Activated CD4-positive, alpha-beta T cell treated with anti-CD3 and anti-CD28 coated beads for 36 hours (primary cell): ENCODE measurements at regions not wholly inside any gene's neighbourhood (a gene's known extent, or its start where the extent isn't known, plus 50 kb on each side); places are given as distances from the start of the nearest gene placed in this dataset.

Source experiments
- ATAC-seq: fragments of 200-7000 bp; cut with Tn5 transposase; one replicate; pipeline ENCODE4 v1.10.0; 2021; ENCODE audit warnings: mild to moderate bottlenecking, moderate library complexity
- CTCF ChIA-PET: fragments of 350-600 bp; sonication (Branson Sonifier 250); formaldehyde crosslinking; loops from one replicate; lab custom pipeline; 2021; ENCODE audit warnings: antibody characterized with exemption; lab: Charles Lee
- POLR2A ChIA-PET: fragments of 350-600 bp; sonication (Branson Sonifier 250); formaldehyde crosslinking; loops from one replicate; lab custom pipeline; 2021; ENCODE audit warnings: antibody characterized with exemption, inconsistent platforms; lab: Charles Lee
- DNase-seq: peaks from one replicate; pipeline ENCODE4 v3.0.0-alpha.2; 2020
- H3K27ac Mint-ChIP-seq: one replicate; pipeline ENCODE4 v1.8.0; 2021; ENCODE audit warnings: mixed read lengths
- H3K27me3 Mint-ChIP-seq: one replicate; pipeline ENCODE4 v1.8.0; 2021; ENCODE audit warnings: mixed read lengths
- H3K36me3 Mint-ChIP-seq: one replicate; pipeline ENCODE4 v1.8.0; 2021; ENCODE audit warnings: low read depth, mixed read lengths
- H3K4me1 Mint-ChIP-seq: one replicate; pipeline ENCODE4 v1.8.0; 2021; ENCODE audit warnings: mixed read lengths
- H3K4me3 Mint-ChIP-seq: one replicate; pipeline ENCODE4 v1.8.0; 2021; ENCODE audit warnings: mild to moderate bottlenecking, moderate library complexity, mixed read lengths
- H3K9me3 Mint-ChIP-seq: one replicate; pipeline ENCODE4 v1.8.0; 2021; ENCODE audit warnings: low read depth, mixed read lengths
- intact Hi-C, 2 experiments: fragments of 100-400 bp; cut with DNase I in 1 of 2; cut with micrococcal nuclease in 1 of 2; formaldehyde crosslinking; loops; one replicate each; pipeline versions ENCODE4 v1.14.2 to v1.15.1; 2022 to 2024; cut with DNase I, micrococcal nuclease

DNA sequence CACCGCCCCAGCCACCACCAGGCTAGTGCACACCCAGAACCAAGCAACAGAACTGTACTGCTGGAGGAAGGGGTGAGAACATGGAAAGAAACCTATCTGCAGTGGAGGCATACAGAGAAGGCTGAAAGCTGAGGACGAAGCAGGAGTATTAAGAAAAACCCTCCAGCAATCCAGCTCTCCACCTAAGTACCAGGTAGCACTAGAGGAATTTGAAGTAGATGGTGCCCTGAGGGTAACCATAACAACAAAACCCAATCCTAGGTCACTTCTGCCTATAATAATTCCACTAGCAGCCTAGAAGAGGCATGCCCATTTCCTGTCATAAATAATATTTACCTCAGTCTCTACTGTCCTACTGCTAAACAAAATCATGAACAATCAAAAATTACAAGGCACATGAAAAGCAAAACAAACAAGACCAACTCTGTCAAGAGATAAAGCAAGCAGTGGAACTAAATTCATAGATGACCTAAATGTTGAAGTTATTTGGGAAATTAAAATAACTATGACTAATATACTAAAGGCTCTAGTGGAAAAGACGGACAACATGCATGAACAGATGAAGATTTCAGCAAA is 51.1 kb downstream of the HYCC1 start:
- DNase-seq: no peak
- CTCF ChIA-PET: no interaction called here
- no peaks in the 10 kb centered on the region for H3K4me1 Mint-ChIP-seq
- peaks cover 11% of the 10 kb centered on the region for H3K36me3 Mint-ChIP-seq
- ATAC-seq: no peak
- H3K9me3 Mint-ChIP-seq: no peaks in the 10 kb centered on the region
- intact Hi-C loops: no loop called here
- no peak overlapping the region for H3K4me3 Mint-ChIP-seq
- no peak overlapping the region for H3K27ac Mint-ChIP-seq
- no peaks in the 10 kb centered on the region for H3K27me3 Mint-ChIP-seq
- POLR2A ChIA-PET: no interaction called here

- no peaks in the 10 kb centered on the region for H3K9me3 Mint-ChIP-seq
- POLR2A ChIA-PET: no interaction called here
- intact Hi-C loops: no loop called here
- H3K27me3 Mint-ChIP-seq: no peaks in the 10 kb centered on the region
- peaks cover 18% of the 10 kb centered on the region for H3K36me3 Mint-ChIP-seq
- ATAC-seq (no peak), DNase-seq (no peak)
- no peak overlapping the region for H3K27ac Mint-ChIP-seq
- H3K4me1 Mint-ChIP-seq: no peaks in the 10 kb centered on the region
- CTCF ChIA-PET: no interaction called here
- no peak overlapping the region for H3K4me3 Mint-ChIP-seq
Observed at GRCh38 chr7:22958742-22959141, 55.2 kb downstream of the HYCC1 start.

DNA sequence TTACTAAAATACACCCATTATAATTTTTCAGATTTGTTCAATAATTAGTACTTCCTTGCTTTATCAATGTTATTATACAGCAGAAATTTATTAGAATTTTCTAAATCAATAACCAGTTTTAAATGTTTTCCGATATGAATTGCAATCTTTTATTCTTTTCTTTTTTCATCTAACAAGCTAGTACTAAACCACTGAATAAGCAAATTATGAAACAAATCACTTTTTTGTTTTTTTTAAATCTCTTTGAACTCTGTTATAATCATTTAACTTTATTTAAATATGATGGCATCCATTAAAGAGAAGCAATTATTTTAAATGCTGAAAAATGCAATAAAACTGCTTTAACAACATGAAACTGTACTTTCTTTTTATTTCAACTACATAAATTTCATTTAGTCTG is 59.7 kb downstream of the HYCC1 start:
- ChIA-PET CTCF (no interaction called here), POLR2A (no interaction called here)
- intact Hi-C loops: no loop called here
- ATAC-seq (no peak), DNase-seq (no peak)
- Mint-ChIP-seq H3K4me3 (no peak overlapping the region), H3K27me3 (no peaks in the 10 kb centered on the region), H3K4me1 (no peaks in the 10 kb centered on the region), H3K36me3 (peaks cover 10% of the 10 kb centered on the region), H3K27ac (no peak overlapping the region), H3K9me3 (no peaks in the 10 kb centered on the region)

DNA sequence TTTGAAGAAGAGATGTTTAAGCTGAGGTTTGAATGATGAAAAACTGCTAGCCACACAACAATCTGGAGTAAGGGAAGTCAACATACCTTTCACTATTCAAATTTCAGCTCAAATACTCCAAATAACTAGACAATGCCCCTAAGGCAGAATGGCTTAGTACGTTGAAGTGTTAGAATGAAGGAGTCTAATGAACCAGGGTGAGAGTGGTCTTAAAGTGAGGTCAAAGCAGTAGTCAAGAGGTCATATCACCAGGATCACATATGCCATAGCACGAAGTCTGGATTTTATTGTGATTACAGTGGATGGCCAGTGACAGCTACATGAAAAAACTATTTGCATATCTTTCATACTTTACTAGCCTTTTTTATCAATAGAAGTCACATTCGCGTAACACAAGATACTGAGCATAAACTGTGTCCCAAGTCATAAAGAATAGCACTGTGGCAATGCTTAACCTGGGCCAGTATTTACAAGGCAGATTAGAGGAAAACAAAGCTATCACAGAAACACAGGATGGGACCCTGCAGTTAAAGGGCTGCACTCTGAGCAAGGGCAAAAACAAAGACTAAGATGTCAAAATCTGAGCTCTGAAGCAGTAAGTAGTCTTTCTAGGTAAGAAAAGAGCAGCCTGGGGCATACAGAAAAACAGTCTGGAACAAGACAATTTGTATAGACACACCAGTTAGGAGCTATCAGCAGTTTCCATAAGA is 61.5 kb downstream of the HYCC1 start:
- CTCF ChIA-PET: interaction anchor here (0.6 to 1.8 kb wide), 7 partner anchors 9 to 295 kb away, joined by 3 to 7 read pairs (median 4); no protein-coding TSS in a partner anchor

DNA sequence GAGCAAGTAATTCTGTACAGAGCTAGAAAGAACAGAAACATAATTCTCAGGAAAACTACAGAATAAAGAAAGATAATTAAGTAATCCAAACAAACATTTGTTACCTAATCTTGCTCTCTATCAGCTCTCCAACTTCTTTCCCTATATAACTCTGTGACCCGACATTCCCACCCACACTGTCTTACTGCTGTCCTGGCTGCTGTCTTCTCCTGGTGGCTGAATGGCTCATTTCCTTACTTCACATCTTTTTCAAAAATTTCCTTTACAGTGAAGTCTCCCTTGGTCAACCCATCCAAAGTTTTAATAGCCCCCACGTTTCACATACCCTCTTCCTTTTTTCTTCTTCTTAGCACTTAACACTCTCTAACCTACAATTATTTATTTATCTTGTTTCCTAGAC is 64.0 kb downstream of the HYCC1 start:
- CTCF ChIA-PET: interaction anchor here (1.2 to 1.8 kb wide), 4 partner anchors 27 to 136 kb away, joined by 3 to 8 read pairs (median 5); no protein-coding TSS in a partner anchor

More for the DNA sequence above, 61.5 kb downstream of the HYCC1 start:
- Mint-ChIP-seq H3K27ac (no peak overlapping the region), H3K9me3 (no peaks in the 10 kb centered on the region), H3K4me1 (no peaks in the 10 kb centered on the region), H3K27me3 (no peaks in the 10 kb centered on the region), H3K36me3 (peaks cover 8% of the 10 kb centered on the region), H3K4me3 (no peak overlapping the region)
- ATAC-seq (no peak), DNase-seq (no peak)
- POLR2A ChIA-PET: interaction anchor here (1.0 kb wide), 1 partner anchor 106 kb away, joined by 3 read pairs; no protein-coding TSS in a partner anchor
- intact Hi-C loops: no loop called here

GRCh38 chr7:22949221-22949620 is 64.7 kb downstream of the HYCC1 start:
- no peak for ATAC-seq
- CTCF ChIA-PET: interaction anchor here (1.2 kb wide), 2 partner anchors 11 to 125 kb away, joined by 3 read pairs; no protein-coding TSS in a partner anchor
- H3K27me3 Mint-ChIP-seq: no peaks in the 10 kb centered on the region
- POLR2A ChIA-PET: no interaction called here
- intact Hi-C loops: no loop called here
- no peak overlapping the region for H3K27ac Mint-ChIP-seq
- no peaks in the 10 kb centered on the region for H3K4me1 Mint-ChIP-seq
- peaks cover 2% of the 10 kb centered on the region for H3K36me3 Mint-ChIP-seq
- DNase-seq: no peak
- no peak overlapping the region for H3K4me3 Mint-ChIP-seq
- H3K9me3 Mint-ChIP-seq: no peaks in the 10 kb centered on the region

More for the DNA sequence above, 64.0 kb downstream of the HYCC1 start:
- Mint-ChIP-seq H3K4me3 (no peak overlapping the region), H3K27ac (no peak overlapping the region), H3K27me3 (no peaks in the 10 kb centered on the region), H3K36me3 (peaks cover 2% of the 10 kb centered on the region), H3K4me1 (no peaks in the 10 kb centered on the region), H3K9me3 (no peaks in the 10 kb centered on the region)
- no peak for ATAC-seq
- intact Hi-C loops: no loop called here
- no peak for DNase-seq
- POLR2A ChIA-PET: no interaction called here

- Mint-ChIP-seq H3K9me3 (no peaks in the 10 kb centered on the region), H3K27me3 (no peaks in the 10 kb centered on the region), H3K27ac (no peak overlapping the region), H3K4me3 (no peak overlapping the region), H3K36me3 (peaks cover 2% of the 10 kb centered on the region), H3K4me1 (no peaks in the 10 kb centered on the region)
- ATAC-seq (no peak), DNase-seq (no peak)
- CTCF ChIA-PET: interaction anchor here (1.2 kb wide), 1 partner anchor 11 kb away, joined by 3 read pairs; no protein-coding TSS in a partner anchor
- POLR2A ChIA-PET: no interaction called here
- intact Hi-C loops: no loop called here
Observed at GRCh38 chr7:22948770-22949169, 65.2 kb downstream of the HYCC1 start.

DNA sequence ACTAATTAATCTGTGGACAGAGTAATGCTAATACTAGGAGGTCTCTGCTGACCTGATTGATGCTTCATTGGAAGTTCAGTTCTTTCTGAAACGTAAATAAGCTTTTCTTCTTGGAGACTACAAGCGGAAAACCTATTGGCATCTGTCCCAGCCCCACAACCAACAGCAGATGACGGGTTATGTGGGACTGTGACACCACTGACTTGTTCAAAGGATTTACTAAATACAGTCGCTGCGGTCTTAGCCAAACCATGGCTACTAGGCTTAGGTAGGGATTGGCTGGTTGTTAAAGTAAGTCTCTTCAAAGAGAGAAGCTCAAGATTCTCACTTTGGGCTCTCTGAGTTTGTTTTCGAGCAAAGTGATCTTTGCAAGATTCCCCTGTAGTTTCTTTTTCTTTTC is 68.3 kb downstream of the HYCC1 start:
- no peak overlapping the region for H3K27ac Mint-ChIP-seq
- intact Hi-C loops: no loop called here
- ATAC-seq: no peak
- H3K9me3 Mint-ChIP-seq: no peaks in the 10 kb centered on the region
- H3K4me1 Mint-ChIP-seq: no peaks in the 10 kb centered on the region
- H3K4me3 Mint-ChIP-seq: no peak overlapping the region
- H3K27me3 Mint-ChIP-seq: no peaks in the 10 kb centered on the region
- DNase-seq: no peak
- H3K36me3 Mint-ChIP-seq: peaks cover 5% of the 10 kb centered on the region
- ChIA-PET POLR2A (no interaction called here), CTCF (interaction anchor here (1.0 to 1.4 kb wide), 2 partner anchors 12 to 110 kb away, joined by 4 read pairs; no protein-coding TSS in a partner anchor)

- POLR2A ChIA-PET: no interaction called here
- Mint-ChIP-seq H3K27me3 (no peaks in the 10 kb centered on the region), H3K4me1 (no peaks in the 10 kb centered on the region), H3K36me3 (peaks cover 5% of the 10 kb centered on the region), H3K27ac (no peak overlapping the region), H3K4me3 (no peak overlapping the region), H3K9me3 (no peaks in the 10 kb centered on the region)
- CTCF ChIA-PET: interaction anchor here (1.0 kb wide), 1 partner anchor 11 kb away, joined by 4 read pairs; no protein-coding TSS in a partner anchor
- ATAC-seq (no peak), DNase-seq (no peak)
- intact Hi-C loops: no loop called here
Observed at GRCh38 chr7:22944510-22944909, 69.4 kb downstream of the HYCC1 start.

- Mint-ChIP-seq H3K9me3 (no peaks in the 10 kb centered on the region), H3K4me3 (no peak overlapping the region), H3K36me3 (peaks cover 5% of the 10 kb centered on the region), H3K27ac (no peak overlapping the region), H3K4me1 (no peaks in the 10 kb centered on the region), H3K27me3 (no peaks in the 10 kb centered on the region)
- intact Hi-C loops: no loop called here
- DNase-seq (no peak), ATAC-seq (no peak)
- CTCF ChIA-PET: interaction anchor here (1.5 kb wide), 1 partner anchor 9 kb away, joined by 5 read pairs; no protein-coding TSS in a partner anchor
- POLR2A ChIA-PET: no interaction called here
Observed at GRCh38 chr7:22944022-22944421, 69.9 kb downstream of the HYCC1 start.

GRCh38 chr7:22942191-22942590 is 71.7 kb downstream of the HYCC1 start:
- no peaks in the 10 kb centered on the region for H3K9me3 Mint-ChIP-seq
- no peak overlapping the region for H3K27ac Mint-ChIP-seq
- no peaks in the 10 kb centered on the region for H3K27me3 Mint-ChIP-seq
- H3K36me3 Mint-ChIP-seq: peaks cover 5% of the 10 kb centered on the region
- intact Hi-C loops: no loop called here
- ChIA-PET CTCF (interaction anchor here (0.7 to 1.6 kb wide), 2 partner anchors 9 to 113 kb away, joined by 3 read pairs; no protein-coding TSS in a partner anchor), POLR2A (no interaction called here)
- H3K4me3 Mint-ChIP-seq: no peak overlapping the region
- H3K4me1 Mint-ChIP-seq: no peaks in the 10 kb centered on the region
- no peak for ATAC-seq
- DNase-seq: no peak

GRCh38 chr7:22939842-22940241 is 74.1 kb downstream of the HYCC1 start:
- DNase-seq (no peak), ATAC-seq (no peak)
- Mint-ChIP-seq H3K4me3 (no peak overlapping the region), H3K4me1 (no peaks in the 10 kb centered on the region), H3K9me3 (no peaks in the 10 kb centered on the region), H3K36me3 (peaks cover 3% of the 10 kb centered on the region), H3K27ac (no peak overlapping the region), H3K27me3 (no peaks in the 10 kb centered on the region)
- POLR2A ChIA-PET: no interaction called here
- CTCF ChIA-PET: no interaction called here
- intact Hi-C loops: no loop called here
